ENCODE measurements at regions not wholly inside any gene's neighbourhood (a gene's known extent, or its start where the extent isn't known, plus 50 kb on each side); places are given as distances from the start of the nearest gene placed in this dataset.

- TF ChIP-seq DDIT3 (CRISPR knock-in tag; IDR thresholded peaks at IDR 0.05): no peak
Observed at GRCh38 chr3:22439626-22440025, 688.6 kb upstream of the ZNF385D start (continued).

DNA sequence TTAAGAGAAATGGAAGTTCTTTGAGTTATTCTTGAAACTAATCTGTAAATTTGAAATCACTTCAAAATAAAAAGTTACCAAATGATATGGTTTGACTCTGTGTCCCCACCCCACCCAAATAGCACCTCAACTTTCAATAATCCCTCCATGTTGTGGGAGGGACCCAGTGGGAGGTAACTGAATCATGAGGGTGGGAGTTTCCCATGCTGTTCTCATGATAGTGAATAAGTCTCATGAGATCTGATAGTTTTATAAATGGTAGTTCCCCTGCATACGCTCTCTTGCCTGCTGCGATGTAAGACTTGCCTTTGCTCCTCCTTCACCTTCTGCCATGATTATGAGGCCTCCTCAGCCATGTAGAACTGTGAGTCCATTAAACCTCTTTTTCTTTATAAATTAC is 690.7 kb upstream of the ZNF385D start:
- no peak for DNase-seq (ENCODE audit: low spot score)
- H3K4me1 ChIP-seq (ENCODE audit: insufficient read depth, low read length): no peaks in the 10 kb centered on the region
- no peak for ATAC-seq
- no peaks in the 10 kb centered on the region for H3K27me3 ChIP-seq (ENCODE audit: control insufficient read depth in 1 of 2, insufficient read depth in 2 of 2, low read length in 2 of 2)
- CTCF ChIA-PET (ENCODE audit: low intra/inter-chr PET ratio, low total read pairs): no interaction called here
- no peak overlapping the region for H3K27ac ChIP-seq (ENCODE audit: extremely low read length, insufficient read depth, low read length)
- POLR2A ChIA-PET: no interaction called here
- BruUV-seq (replicated peaks): no TSS peak
- intact Hi-C loops (cut with micrococcal nuclease; ENCODE audit: unreplicated experiment) (no loop called here), in situ Hi-C loops (cut with HindIII; ENCODE audit: extremely low pct_ligation_motif_present, low pct_unique_long_range_greater_than_20kb) (no loop called here)
- H4K20me1 ChIP-seq (ENCODE audit: insufficient read depth, low read length): no peaks in the 10 kb centered on the region
- no peak overlapping the region for H3K9ac ChIP-seq (ENCODE audit: insufficient read depth, low read depth, low read length)
- FAIRE-seq: no peak
- H3K9me3 ChIP-seq (ENCODE audit: low read length): peaks cover 37% of the 10 kb centered on the region
- no peaks in the 10 kb centered on the region for H3K79me2 ChIP-seq (ENCODE audit: insufficient read depth, low read length)
- no peaks in the 10 kb centered on the region for H3K36me3 ChIP-seq (replicated peaks in 1 of 2; ENCODE audit: control insufficient read depth in 1 of 2, insufficient read depth in 2 of 2, low read length in 2 of 2)
- whole genome bisulfite sequencing (ENCODE audit: low lambda C conversion rate): 92% methylated on average over 2 of the region's 2 CpGs
- TF ChIP-seq ZBTB37 (CRISPR knock-in tag; IDR thresholded peaks at IDR 0.05): no peak
- no peak for TF ChIP-seq ZNF205 (CRISPR knock-in tag; IDR thresholded peaks at IDR 0.05)
- no peak for TF ChIP-seq ZNF563 (CRISPR knock-in tag; IDR thresholded peaks at IDR 0.05)
- no peak for TF ChIP-seq ZNF124 (CRISPR knock-in tag; IDR thresholded peaks at IDR 0.05)
- TF ChIP-seq, protein P1, sequence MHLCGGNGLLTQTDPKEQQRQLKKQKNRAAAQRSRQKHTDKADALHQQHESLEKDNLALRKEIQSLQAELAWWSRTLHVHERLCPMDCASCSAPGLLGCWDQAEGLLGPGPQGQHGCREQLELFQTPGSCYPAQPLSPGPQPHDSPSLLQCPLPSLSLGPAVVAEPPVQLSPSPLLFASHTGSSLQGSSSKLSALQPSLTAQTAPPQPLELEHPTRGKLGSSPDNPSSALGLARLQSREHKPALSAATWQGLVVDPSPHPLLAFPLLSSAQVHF (CRISPR knock-in tag; IDR thresholded peaks at IDR 0.05): no peak
- TF ChIP-seq, protein P2, sequence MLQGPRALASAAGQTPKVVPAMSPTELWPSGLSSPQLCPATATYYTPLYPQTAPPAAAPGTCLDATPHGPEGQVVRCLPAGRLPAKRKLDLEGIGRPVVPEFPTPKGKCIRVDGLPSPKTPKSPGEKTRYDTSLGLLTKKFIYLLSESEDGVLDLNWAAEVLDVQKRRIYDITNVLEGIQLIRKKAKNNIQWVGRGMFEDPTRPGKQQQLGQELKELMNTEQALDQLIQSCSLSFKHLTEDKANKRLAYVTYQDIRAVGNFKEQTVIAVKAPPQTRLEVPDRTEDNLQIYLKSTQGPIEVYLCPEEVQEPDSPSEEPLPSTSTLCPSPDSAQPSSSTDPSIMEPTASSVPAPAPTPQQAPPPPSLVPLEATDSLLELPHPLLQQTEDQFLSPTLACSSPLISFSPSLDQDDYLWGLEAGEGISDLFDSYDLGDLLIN (CRISPR knock-in tag; IDR thresholded peaks at IDR 0.05; ENCODE audit: borderline replicate concordance): no peak
- TF ChIP-seq SRSF4 (IDR thresholded peaks at IDR 0.05; ENCODE audit: low read depth, low read length, poor library complexity, severe bottlenecking): no peak
- no peak for TF ChIP-seq WIZ (CRISPR knock-in tag; IDR thresholded peaks at IDR 0.05)
- no peak overlapping the region for H3K4me3 ChIP-seq (replicated peaks in 1 of 3; ENCODE audit: insufficient read depth in 1 of 3, low read depth in 2 of 3, low read length in 3 of 3)
- H3K4me2 ChIP-seq (ENCODE audit: low read depth, low read length): no peak overlapping the region
- H2AFZ ChIP-seq (ENCODE audit: low read length): no peak overlapping the region

Data from HepG2 (cell line).